HG02981 (cell line): ENCODE measurements at regions not wholly inside any gene's neighbourhood (a gene's known extent, or its start where the extent isn't known, plus 50 kb on each side); places are given as distances from the start of the nearest gene placed in this dataset.
A peak's percentile ranks its signal among the peaks of the same experiment; 100 is the strongest.

Source experiments
- ATAC-seq: cut with Tn5 transposase; IDR thresholded peaks from one replicate; pipeline ENCODE4 v1.9.1; 2021; ENCODE audit warnings: mild to moderate bottlenecking, moderate library complexity; ENCODE audit not compliant: unreplicated experiment

DNA sequence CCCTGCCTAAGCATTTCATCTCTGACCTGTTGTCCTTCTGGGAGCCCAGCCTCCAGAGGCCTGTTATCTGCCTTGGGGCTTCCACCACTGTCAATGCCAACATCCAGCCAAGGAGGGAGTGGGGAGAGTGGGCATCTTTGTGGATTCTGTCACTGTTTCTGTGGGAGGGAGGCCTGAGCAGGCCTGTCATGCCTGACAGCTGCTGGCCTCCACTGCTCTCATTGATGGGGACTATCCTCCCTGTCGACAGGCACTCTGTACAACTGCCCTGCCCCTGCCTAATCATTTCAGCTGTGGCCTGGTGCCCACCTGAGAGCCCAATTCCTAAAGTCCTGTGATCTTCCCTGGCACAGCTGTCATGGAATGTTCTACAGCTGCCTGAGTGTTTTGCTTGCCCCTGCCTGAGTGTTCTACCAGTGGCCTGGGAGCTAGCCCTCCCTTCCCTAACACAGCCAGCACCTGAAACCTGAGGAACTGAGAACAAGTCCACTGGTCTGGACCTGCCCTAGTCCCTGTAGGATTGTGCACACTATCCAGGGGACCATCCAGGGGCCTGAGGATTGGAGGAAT lies 145.3 kb downstream of the FAM83B start:
- no peak for ATAC-seq

DNA sequence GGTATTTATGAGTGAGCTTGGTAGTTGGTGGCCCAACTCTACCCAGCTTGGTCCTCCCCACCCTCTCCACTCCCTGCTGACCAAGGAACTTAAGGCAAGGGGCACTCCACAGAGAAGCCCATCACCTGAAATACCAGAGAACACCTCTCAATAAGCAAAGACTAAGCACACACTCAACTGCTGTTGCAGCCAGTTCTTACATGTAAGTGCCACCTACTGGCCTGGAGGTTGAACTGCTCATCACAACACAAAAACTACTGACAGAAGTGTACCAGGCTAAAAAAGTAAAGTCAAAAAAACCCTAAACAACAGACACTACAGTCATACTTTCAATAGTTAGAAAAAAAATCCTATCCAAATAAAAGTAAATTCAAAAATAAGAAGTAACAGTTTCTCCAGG lies 146.2 kb downstream of the FAM83B start:
- ATAC-seq, result no peak

DNA sequence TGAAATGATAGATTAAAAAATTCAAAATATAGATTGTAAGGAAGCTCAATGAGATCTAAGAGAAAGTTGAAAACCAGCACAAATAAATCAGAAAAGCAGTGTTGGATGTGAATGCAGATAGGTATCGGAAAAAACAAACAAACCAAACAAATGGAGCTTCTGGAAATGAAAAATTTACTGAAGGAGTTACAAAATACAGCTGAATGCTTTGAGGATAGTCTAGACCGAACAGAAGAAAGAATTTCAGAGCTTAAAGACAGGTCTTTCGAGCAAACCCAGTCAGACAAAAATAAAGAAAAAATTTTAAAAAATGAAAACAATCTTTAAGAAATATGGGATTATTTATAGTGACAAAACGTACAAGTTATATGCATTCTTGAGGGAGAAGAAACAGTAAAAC lies 146.7 kb downstream of the FAM83B start:
- no peak for ATAC-seq

DNA sequence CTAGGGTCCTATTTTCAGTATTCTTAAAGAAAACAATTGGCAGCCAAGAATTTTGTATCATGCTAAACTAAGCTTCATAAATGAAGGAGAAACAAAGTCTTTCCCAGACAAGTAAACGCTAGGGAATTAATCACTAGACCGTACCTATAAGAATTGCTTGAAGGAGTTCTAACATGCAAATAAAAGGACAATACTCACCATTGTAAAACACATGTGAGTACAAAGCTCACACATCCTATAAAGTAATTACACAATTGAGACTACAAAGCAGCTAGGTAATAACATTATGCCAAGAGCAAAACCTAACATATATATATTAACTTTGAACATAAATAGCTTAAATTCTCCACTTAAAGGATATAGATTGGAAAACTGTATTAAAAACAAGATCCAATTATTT lies 147.4 kb downstream of the FAM83B start:
- no peak for ATAC-seq

DNA sequence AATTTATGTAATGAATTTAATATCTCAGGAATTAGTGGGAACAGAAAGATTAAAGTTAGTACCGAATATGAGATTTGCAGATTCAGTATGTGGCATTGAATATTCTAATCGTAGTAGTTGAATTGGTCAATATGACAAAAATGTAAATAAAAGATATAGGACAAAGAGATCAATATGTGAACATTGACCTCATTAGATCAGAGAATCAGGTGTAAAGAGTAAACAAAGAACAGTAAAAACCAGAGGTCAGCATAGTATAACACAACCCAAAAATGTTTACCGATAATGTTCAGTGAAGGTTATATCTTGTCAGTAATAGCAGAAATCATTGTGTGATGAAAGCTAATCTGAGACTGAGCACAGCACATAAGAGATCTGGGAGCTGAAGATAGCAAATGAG lies 152.0 kb downstream of the FAM83B start:
- no peak for ATAC-seq

DNA sequence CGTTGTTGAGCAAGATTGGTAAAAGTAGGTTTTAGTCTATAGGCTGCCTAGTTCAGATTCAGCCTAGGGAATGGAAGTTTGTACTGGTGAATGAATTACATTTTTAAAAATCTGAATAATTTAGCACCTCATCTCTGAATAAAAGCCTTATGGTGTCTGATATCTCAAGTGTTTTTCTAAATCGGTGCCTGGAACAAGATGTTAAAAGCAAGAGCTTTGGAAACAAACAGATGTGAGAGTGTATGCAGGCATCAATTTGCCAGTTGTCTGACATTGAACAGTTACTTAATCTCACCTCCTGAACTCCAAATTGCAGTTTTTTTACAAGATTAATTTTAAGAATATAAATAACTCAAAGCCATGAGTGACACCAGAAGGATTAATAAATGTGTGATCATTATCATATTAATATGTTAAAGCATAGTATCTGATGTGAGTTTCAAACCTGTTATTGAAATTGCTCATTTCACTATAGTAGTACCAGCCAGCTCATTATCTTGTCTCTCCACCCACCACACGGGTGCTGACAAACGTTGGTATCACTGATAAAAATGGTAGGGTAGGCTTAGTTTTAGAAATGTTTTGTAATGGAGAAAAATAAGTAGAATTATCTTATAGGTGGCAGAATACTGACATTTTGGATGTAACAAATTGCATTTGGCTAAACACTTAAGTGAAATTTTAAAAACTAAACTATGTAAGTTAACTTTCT lies 157.3 kb downstream of the FAM83B start:
- no peak for ATAC-seq

DNA sequence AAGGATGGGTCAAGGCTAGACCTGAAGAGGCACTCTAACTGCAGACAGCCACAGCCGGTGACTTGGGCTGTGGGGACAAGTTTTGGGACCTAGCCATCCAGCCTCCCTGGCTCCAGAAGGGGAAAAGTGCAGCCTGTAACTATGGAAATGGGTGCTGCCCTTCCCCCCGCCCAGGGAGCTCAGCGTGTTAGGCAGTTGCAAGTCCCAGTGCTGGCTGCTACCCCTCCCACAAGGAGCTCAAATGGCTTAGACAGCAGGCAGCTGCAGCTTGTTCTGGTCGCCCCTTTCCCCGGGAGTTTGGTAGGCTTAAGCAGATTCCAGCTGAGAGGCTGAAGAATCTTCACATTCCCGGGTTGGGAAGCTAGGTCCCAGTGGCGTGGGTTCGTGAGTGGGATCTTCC lies 162.6 kb downstream of the FAM83B start:
- ATAC-seq, result no peak

DNA sequence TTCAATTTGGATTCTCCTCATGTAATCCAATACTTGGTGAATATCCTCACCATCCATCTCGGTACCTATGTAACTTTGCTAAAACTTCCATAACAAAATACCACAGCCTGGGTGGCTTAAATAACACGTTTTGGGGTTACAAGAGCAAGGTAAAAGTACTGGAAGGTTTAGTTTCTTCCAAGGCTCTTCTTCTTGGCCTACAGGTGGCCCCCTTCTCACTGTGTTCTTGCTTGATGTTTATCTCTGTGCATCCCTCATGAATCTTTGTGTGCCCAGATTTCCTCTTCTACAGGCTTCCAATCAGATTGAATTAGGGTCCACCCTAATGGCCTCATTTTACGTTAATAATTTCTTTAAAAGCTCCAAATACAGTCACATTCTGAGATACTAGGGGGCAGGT lies 163.3 kb upstream of the HCRTR2 start:
- ATAC-seq, result no peak

DNA sequence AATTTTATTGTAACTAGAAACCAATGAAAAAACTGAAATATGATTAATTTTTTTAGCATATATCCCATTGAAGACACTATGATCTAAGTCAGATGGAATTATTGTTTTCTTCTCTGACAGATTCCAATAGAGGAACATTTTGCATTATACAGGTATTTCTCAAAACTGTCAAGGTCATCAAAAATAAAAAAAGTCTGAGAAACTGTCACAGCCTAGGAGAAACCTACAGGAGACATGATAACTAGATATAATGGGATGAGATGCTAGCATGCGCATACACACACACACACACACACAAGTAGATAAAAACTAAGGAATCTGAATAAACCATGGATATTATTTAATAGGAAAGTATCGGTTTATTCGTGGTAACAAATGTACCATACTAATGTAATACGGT lies 161.9 kb upstream of the HCRTR2 start:
- no peak for ATAC-seq

DNA sequence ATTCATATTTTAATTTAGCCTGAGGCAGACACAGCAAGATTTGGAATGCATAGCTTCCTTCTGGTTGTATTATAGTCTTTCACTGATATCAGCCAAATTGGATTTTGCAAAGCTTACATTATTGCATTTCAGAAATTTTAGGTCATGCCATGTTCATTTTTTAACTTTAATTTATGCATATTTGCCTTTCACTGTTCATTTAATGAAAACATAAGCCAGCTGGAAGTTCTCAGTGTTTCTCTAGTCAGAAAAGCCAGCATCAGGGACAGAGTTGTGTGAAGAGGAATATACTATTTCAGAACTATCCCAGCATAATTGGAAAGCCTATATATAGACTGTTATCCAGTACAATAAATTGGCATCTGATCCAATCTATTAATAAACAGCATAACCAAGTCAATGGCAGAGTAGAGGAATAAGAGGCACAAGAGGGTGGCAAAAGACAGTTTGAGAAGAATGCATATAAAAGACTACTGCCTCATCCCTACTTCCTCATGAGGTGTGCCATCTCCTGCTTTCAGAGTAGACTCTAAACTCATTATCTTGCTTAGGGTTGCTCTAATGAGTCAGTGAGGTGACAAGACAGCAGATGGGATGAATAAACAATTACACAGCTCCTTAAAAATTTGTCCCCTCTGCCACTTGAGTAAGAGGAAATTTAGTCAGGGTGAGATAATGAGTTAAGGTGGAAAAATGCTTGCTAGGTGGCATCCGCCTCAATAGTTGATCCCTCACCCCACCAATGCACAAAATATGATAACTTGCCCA lies 159.8 kb upstream of the HCRTR2 start:
- no peak for ATAC-seq

DNA sequence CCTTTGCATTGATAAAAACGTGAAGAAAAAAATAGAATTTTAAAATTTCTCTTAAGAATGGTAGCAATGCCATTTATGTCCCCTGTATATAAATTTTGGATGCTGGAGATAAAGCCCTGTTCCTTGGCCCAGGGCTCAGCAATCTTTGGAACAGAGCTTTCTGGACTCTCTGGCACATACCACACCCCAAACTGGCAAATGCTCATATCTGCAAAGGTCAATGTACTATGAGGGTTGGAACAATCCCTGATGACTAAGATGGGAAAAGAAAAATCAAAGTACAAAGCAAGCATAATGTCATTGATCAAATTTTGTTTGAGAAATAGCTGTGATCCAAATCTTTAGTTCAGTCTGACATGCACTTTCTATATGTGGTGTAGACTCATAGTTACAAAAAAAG lies 158.1 kb upstream of the HCRTR2 start:
- no peak for ATAC-seq

DNA sequence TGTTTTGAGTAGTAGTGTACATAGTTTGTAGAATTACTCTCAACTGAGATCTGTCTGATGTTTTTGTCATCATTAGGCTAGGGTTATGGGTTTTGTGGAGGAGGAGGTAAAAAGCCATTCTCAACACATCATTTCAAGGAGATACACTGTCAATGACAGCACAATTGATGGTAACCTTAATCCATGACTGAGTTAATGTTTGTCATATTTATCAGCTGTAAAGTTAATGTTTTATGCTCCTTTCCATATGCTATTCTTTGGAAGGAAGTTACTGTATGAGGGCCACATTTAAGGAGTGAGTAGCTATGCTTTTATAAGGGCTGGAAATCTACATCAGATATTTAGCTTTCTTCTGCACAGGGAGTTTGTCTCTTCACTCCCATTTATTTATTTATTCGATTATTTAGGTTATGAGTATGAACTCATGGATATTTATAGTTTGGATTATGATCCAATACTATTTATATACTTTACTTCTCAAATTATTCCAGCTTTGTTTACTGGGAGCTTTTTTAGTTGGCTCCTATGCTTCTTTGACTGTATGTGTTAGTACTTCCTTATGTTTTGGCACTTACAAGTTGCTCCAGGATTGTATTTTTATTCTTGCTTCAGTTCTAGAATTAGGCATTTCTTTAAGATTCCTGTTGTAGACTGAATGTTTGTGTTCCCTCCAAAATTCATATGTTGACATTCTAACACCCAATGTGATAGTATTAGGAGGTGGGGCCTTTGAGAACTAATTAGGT lies 156.6 kb upstream of the HCRTR2 start:
- ATAC-seq, result no peak

DNA sequence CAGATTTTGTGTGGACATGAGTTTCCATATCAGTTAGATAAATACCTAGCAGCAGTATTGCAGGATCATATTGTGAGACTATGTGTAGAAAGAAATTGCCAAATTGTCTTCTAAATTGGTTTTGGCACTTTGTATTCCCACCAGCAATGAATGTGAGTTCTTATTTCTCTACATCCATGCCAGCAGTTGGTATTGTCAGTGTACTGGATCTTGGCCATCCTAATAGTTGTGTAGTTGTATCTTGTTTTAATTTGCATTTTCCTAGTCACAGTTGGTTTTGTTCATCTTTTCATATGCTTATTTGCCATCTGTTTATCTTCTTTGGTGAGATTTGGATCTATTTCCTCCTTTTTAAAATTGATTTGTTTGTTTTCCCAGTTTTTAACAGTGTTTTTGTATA lies 154.7 kb upstream of the HCRTR2 start:
- ATAC-seq, result no peak

DNA sequence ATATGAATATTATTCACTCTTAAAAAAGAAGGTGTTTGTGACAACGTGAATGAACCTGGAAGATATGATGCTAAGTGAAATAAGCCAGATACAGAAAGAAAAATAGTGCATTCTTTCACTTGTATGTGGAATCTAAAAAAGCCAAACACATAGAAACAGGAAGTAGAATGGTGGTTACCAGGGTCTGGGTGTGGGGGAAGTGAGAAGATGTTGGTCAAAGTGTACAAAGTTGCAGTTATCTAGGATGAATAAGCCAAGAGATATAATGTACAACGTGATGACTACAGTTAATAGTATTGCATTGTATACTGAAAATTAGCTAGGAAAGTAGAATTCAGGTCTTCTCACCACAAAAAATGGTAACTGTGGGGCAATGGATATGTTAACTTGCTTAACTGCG lies 151.1 kb upstream of the HCRTR2 start:
- ATAC-seq, result peak; percentile 84

DNA sequence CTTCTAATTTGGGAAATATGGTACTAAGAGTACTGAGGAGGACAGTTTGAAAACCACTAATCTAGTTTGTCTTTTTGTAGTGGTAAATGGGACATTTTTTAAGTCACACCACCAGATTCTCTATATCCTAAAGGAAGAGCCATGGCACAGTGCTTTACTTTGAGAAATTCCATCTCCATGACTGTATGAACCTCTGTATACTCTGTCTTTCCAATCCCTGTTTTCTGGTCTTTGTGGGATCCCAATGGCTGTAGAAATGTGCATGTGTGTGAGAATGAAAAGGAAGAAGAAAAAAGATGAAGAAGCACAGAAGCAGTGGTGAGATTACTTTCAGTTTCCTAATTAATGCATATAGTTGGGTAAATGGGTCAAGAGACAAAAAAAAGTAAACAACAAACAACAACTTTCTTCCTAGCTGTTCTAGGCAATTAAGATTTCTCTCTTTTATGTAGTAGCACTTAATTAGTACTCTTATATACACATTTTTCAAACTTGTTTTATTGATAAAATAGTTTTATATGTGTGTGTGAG lies 141.2 kb upstream of the HCRTR2 start:
- no peak for ATAC-seq

DNA sequence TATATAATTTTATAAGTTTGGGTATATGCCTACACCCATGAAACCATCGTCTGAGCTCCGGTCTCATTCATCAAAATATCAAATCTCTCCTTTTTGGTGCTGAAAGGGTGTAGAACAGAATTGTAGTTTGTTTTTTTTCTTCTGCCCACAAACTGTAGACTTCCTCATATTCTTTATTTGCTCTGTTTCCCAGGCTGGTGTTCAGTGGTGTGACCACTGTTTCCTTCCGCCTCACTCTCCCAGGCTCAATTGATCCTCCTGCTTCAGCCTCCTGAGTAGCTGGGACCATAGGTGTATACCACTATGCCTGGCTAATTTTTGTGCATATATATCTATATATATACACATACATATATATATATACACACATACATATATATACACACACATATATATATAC lies 139.6 kb upstream of the HCRTR2 start:
- ATAC-seq, result no peak

DNA sequence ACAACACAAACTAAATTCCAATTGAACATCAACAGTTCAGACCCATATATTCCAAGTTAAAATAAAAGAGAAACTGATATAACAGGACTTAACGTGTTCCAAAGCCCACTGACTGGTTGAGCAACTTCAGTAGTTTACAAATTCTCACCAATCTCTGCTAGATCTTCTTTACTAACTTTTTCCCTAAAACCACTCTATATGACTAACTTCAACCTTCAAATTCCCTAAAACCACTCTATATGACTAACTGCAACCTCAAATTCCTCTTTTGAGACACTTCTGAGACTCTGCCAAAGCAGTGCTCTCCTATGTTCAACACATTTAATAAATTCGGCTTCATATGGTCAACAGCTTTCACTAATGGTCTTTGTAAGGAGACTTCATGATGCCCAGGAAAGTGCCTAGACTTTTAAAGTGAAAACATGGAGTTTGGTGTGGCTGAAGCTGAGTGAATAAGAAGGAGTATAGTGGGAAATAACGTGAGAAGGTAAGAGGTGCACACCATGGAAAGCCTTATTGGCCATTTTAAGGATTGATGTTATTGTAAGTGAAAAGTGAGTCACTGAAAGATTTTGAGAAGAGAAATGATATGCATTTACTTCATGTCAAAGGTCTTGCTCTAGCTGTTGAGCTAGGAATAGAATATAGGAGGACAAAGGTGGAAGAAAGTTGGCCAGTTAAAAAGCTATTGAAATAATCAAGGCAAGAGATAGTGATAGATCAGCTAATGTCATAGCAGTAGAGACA lies 134.0 kb upstream of the HCRTR2 start:
- no peak for ATAC-seq

DNA sequence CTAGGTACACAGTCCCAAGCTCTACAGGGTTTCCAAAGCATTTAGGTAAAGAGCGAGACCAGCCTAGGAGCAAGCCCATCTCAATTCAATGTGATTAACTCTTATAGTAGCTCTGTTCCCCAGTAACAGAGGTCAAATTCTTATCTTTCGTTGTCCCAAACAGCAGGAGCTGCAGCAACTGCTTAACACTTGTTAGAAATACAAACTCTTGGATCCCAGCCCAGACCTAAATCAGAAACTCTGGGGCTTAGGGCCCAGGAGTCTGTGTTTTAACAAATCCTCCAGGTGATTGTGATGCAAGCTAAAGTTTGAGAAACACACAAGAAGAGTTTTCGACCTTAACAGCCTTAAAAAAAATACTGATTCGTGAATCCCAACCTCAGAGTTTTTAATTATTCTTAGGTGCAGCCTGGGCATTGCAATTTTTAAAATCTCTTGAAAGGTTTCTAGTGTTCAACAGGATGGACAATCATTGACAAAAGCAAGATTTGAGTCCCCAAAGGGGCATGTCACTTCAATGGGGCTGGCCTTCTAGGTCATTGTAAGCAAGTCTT lies 127.4 kb upstream of the HCRTR2 start:
- no peak for ATAC-seq

DNA sequence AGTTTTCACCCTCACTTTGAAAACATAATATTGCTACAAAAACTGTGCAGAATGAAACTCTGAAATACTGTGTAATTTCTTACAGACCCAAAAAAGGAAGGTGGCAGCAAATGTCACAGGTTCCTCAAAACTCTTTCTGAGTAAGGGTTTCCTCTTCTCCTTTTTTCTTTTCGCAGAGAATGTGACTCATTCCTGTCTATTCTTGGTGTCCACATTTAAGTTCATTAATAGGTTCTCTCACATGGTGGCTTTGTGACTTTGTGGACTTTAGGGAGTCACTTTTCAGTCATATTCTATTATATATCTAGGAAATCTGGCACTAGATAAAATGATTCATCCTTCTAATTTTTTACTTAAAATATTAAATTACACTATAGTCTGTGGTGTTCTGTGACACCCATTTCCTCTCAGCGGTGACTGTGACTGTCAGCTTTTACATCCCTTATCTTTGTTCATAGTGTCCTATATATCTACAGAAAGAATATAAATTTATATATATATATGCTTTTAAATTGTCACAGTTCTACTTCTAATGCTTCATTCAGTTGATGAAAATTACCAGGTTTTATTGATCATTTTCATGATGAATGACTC lies 126.8 kb upstream of the HCRTR2 start:
- peak; percentile 83 for ATAC-seq

DNA sequence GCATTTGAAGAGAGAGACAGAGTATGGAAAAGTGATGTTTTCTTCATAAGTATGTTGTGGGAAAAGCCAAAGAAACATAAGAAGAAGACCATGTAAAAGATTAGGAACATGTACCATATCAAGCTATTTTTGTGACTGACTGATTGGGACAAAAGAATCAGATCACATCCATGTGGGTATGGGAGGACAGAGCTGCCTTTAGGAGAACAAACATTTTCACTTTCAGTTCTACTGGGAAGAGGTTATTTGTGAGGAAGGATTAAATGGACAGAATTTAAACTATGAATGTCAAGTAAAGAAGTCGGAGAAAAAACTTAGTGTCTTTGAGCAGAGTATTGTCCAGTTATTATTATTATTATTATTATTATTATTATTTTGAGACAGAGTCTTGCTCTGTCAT lies 124.4 kb upstream of the HCRTR2 start:
- ATAC-seq, result no peak
